AG04450 (cell line): ENCODE measurements at regions not wholly inside any gene's neighbourhood (a gene's known extent, or its start where the extent isn't known, plus 50 kb on each side); places are given as distances from the start of the nearest gene placed in this dataset.

Source experiments
- CTCF ChIA-PET: fragments of 300-600, 350-600 bp; formaldehyde crosslinking; extraction: SDS; loops from one replicate; lab custom pipeline; 2022; ENCODE audit warnings: antibody characterized with exemption, inconsistent platforms; lab: Charles Lee
- POLR2A ChIA-PET: fragments of 350-600 bp; formaldehyde crosslinking; extraction: SDS; loops from one replicate; lab custom pipeline; 2021; ENCODE audit warnings: antibody characterized with exemption, inconsistent platforms; lab: Yijun Ruan, JAX
- DNase-seq: peaks from one replicate; pipeline ENCODE4 v3.0.0-alpha.2; 2011; ENCODE audit warnings: low read depth, low spot score
- H3K27ac ChIP-seq: one replicate; pipeline ENCODE4 v1.5.1; 2012; ENCODE audit warnings: low read depth, low read length, control low read depth
- H3K27me3 ChIP-seq: one replicate; pipeline ENCODE4 v1.6.0; 2012; ENCODE audit warnings: low read length; ENCODE audit not compliant: control insufficient read depth, insufficient read depth
- H3K4me3 ChIP-seq: 2 replicates; pipeline ENCODE4 v1.5.1; 2011; ENCODE audit warnings: mild to moderate bottlenecking, low read depth, low read length, control low read depth
- H3K9me3 ChIP-seq: 2 replicates; pipeline ENCODE4 v1.5.1; 2012; ENCODE audit warnings: low read length; ENCODE audit not compliant: control insufficient read depth, insufficient read depth
- TF ChIP-seq, protein P1 (sequence below): IDR thresholded peaks from 2 replicates; pipeline ENCODE4 v1.5.1; 2011; ENCODE audit warnings: low read depth, low read length, control low read depth, inconsistent platforms

DNA sequence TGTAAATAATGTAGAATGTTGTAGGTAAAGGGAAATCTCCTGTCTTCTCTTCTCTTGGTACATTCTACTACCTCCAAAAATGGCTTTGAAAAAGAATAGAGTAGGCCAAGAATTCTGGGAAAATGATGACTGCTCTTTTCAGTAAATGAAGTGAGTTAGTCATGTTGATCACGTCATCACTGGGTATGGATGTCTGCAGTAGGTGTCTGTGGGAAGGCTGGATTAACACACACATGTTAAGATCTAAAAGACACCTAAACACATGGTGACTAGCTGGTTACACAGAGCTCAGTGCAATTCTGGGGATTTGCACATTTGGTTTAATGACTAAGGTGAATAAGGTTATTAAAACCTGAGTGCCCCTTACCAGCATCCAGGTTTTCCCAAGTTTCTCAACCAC is 161.5 kb downstream of the CEP120 start:
- no peak overlapping the region for H3K4me3 ChIP-seq
- H3K27ac ChIP-seq = no peak overlapping the region
- CTCF ChIA-PET = no interaction called here
- TF ChIP-seq, protein P1, sequence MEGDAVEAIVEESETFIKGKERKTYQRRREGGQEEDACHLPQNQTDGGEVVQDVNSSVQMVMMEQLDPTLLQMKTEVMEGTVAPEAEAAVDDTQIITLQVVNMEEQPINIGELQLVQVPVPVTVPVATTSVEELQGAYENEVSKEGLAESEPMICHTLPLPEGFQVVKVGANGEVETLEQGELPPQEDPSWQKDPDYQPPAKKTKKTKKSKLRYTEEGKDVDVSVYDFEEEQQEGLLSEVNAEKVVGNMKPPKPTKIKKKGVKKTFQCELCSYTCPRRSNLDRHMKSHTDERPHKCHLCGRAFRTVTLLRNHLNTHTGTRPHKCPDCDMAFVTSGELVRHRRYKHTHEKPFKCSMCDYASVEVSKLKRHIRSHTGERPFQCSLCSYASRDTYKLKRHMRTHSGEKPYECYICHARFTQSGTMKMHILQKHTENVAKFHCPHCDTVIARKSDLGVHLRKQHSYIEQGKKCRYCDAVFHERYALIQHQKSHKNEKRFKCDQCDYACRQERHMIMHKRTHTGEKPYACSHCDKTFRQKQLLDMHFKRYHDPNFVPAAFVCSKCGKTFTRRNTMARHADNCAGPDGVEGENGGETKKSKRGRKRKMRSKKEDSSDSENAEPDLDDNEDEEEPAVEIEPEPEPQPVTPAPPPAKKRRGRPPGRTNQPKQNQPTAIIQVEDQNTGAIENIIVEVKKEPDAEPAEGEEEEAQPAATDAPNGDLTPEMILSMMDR = no peak
- DNase-seq = no peak
- H3K27me3 ChIP-seq = no peaks in the 10 kb centered on the region
- no peaks in the 10 kb centered on the region; the same call in 1 of the 2 replicates for H3K9me3 ChIP-seq
- POLR2A ChIA-PET = no interaction called here

DNA sequence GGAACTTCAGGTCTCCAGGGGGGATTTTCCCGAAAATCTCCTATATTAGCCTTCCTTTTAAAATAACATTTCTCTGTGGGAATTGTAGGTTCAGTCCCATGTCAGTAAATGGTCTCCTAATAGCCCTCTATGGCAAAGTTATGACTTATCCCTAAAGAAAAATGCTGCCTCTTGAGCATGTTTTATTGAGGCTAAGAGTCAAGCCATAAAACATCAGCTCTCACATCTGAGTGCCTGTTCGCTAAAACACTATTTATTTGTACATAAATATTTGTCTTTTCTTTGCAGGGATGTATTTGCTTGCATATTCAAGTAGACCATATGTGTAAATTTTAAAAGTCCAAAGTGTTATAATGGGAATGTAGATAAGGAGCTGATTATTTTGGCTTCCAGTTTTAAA is 160.4 kb downstream of the PRDM6 start:
- TF ChIP-seq, protein P1 = no peak
- Histone ChIP-seq H3K27ac (no peak overlapping the region), H3K9me3 (no peaks in the 10 kb centered on the region), H3K4me3 (no peak overlapping the region), H3K27me3 (no peaks in the 10 kb centered on the region)
- DNase-seq = no peak
- ChIA-PET POLR2A (no interaction called here), CTCF (no interaction called here)

DNA sequence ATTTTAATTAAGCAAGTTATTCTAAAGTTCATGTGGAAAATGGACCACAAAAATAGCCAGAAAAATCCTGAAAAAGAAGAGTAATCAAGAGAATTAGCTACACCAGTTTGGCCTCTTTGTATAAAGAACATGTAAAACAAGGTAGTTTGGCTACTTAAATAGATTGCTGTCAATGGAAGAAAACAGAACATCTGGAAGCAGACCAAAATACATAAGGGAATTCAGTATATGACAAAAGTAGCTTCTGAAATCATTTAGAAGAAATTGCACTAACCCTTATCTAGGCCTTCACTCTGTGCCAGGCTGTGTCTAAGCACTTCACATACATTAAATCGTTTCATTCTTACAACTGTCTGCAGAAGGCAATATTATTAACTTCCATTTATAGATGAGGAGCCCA is 156.6 kb downstream of the PRDM6 start:
- Histone ChIP-seq H3K9me3 (no peaks in the 10 kb centered on the region), H3K4me3 (no peak overlapping the region), H3K27me3 (no peaks in the 10 kb centered on the region), H3K27ac (no peak overlapping the region)
- TF ChIP-seq, protein P1 = no peak
- POLR2A ChIA-PET = no interaction called here
- CTCF ChIA-PET = interaction anchor here (0.9 to 1.2 kb wide), 2 partner anchors 17 to 122 kb away, joined by 3 read pairs; no protein-coding TSS in a partner anchor
- DNase-seq = no peak

DNA sequence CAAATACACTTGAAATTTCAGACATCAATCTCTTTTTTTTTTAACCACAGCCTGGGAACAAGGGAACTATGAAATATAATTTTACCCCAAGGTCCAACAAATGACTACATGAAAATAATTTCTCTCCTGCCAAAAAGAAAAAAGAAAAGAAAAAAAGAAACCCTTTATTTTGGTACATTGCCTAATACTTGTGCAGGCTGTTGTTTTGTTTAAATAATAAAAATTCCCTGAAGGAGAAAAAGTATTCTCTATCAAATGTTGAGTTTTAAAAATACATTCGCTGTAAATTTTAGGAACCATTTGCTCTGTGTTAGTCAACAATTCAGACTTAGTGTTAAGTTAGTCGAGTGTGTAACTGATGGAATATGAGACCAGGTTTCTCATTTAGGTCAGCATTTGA is 155.4 kb downstream of the PRDM6 start:
- H3K4me3 ChIP-seq = no peak overlapping the region
- TF ChIP-seq, protein P1 = no peak
- H3K9me3 ChIP-seq = no peaks in the 10 kb centered on the region
- ChIA-PET CTCF (no interaction called here), POLR2A (no interaction called here)
- no peaks in the 10 kb centered on the region for H3K27me3 ChIP-seq
- H3K27ac ChIP-seq = no peak overlapping the region
- no peak for DNase-seq
